Glomerular endothelial cell (primary cell): ENCODE measurements at regions not wholly inside any gene's neighbourhood (a gene's known extent, or its start where the extent isn't known, plus 50 kb on each side); places are given as distances from the start of the nearest gene placed in this dataset.

Experiments used
- DNase-seq: peaks from one replicate; pipeline ENCODE4 v3.0.0-alpha.2; 2011; ENCODE audit warnings: low read depth, low spot score; ENCODE audit errors: extremely low read depth

GRCh38 chr1:208576425-208576824 lies 332.2 kb upstream of the PLXNA2 start:
- no peak for DNase-seq

- DNase-seq = no peak
These were observed 333.3 kb upstream of the PLXNA2 start for GRCh38 chr1:208577381-208577905.

GRCh38 chr1:208581209-208581608 lies 337.0 kb upstream of the PLXNA2 start:
- no peak for DNase-seq

GRCh38 chr1:208581667-208582066 lies 337.5 kb upstream of the PLXNA2 start:
- DNase-seq = no peak

- no peak for DNase-seq
These were observed 340.1 kb upstream of the PLXNA2 start for GRCh38 chr1:208584167-208584755.

- DNase-seq = no peak
These were observed 342.9 kb upstream of the PLXNA2 start for GRCh38 chr1:208587110-208587509.

- DNase-seq = no peak
These were observed 349.3 kb upstream of the PLXNA2 start for GRCh38 chr1:208593306-208594006.

- no peak for DNase-seq
These were observed 351.1 kb upstream of the PLXNA2 start for GRCh38 chr1:208595236-208595635.

GRCh38 chr1:208595745-208596144 lies 351.6 kb upstream of the PLXNA2 start:
- no peak for DNase-seq

GRCh38 chr1:208597571-208597970 lies 353.4 kb upstream of the PLXNA2 start:
- DNase-seq = no peak

GRCh38 chr1:208598021-208598420 lies 353.8 kb upstream of the PLXNA2 start:
- no peak for DNase-seq

- DNase-seq = no peak
These were observed 354.9 kb upstream of the PLXNA2 start for GRCh38 chr1:208599063-208599462.

GRCh38 chr1:208600456-208601190 lies 356.4 kb upstream of the PLXNA2 start:
- no peak for DNase-seq

GRCh38 chr1:208601561-208601960 lies 357.4 kb upstream of the PLXNA2 start:
- no peak for DNase-seq

- no peak for DNase-seq
These were observed 359.5 kb upstream of the PLXNA2 start for GRCh38 chr1:208603721-208604120.

- no peak for DNase-seq
These were observed 360.1 kb upstream of the PLXNA2 start for GRCh38 chr1:208604295-208604694.

- DNase-seq = no peak
These were observed 362.8 kb upstream of the PLXNA2 start for GRCh38 chr1:208606959-208607358.

- no peak for DNase-seq
These were observed 363.4 kb upstream of the PLXNA2 start for GRCh38 chr1:208607616-208608015.

- DNase-seq = no peak
These were observed 370.4 kb upstream of the PLXNA2 start for GRCh38 chr1:208614610-208615009.

GRCh38 chr1:208615371-208615770 lies 371.2 kb upstream of the PLXNA2 start:
- no peak for DNase-seq

GRCh38 chr1:208616776-208617175 lies 372.6 kb upstream of the PLXNA2 start:
- DNase-seq = no peak
